Smooth muscle cell (in vitro differentiated cells): ENCODE measurements at regions not wholly inside any gene's neighbourhood (a gene's known extent, or its start where the extent isn't known, plus 50 kb on each side); places are given as distances from the start of the nearest gene placed in this dataset.

Experiments used
- DNase-seq: peaks from one replicate; lab custom pipeline; 2025; ENCODE audit not compliant: unreplicated experiment; lab: John Stamatoyannopoulos, UW
- H2AFZ ChIP-seq: fragments of 200-600 bp; sonication (generic); 2 replicates; pipeline ENCODE4 v1.6.0; 2016; ENCODE audit warnings: antibody characterized with exemption, low read depth, mild to moderate bottlenecking
- H3F3A ChIP-seq: fragments of 200-600 bp; sonication (generic); 2 replicates; pipeline ENCODE4 v1.6.0; 2017; ENCODE audit warnings: antibody characterized with exemption, low read depth
- H3K27ac ChIP-seq: fragments of 200-600 bp; sonication (generic); 2 replicates; pipeline ENCODE4 v1.5.1; 2016; ENCODE audit warnings: low read depth, mild to moderate bottlenecking
- H3K27me3 ChIP-seq: fragments of 200-600 bp; sonication (generic); 2 replicates; pipeline ENCODE4 v1.6.1; 2016; ENCODE audit warnings: low read depth, mild to moderate bottlenecking
- H3K36me3 ChIP-seq: fragments of 200-600 bp; sonication (generic); 2 replicates; pipeline ENCODE4 v1.5.1; 2016; ENCODE audit warnings: low read depth
- H3K4me1 ChIP-seq: fragments of 200-600 bp; sonication (generic); 2 replicates; pipeline ENCODE4 v1.5.1; 2016; ENCODE audit warnings: low read depth
- H3K4me2 ChIP-seq: fragments of 200-600 bp; sonication (generic); 2 replicates; pipeline ENCODE4 v1.6.0; 2016; ENCODE audit warnings: mild to moderate bottlenecking
- H3K4me3 ChIP-seq: fragments of 200-600 bp; sonication (generic); 2 replicates; pipeline ENCODE4 v1.5.1; 2016; ENCODE audit warnings: mild to moderate bottlenecking
- H3K79me2 ChIP-seq: fragments of 200-600 bp; sonication (generic); 2 replicates; pipeline ENCODE4 v1.6.0; 2016; ENCODE audit warnings: low read depth, mild to moderate bottlenecking
- H3K9ac ChIP-seq: fragments of 200-600 bp; sonication (generic); 2 replicates; pipeline ENCODE4 v1.6.0; 2016; ENCODE audit warnings: low read depth
- H3K9me3 ChIP-seq: fragments of 200-600 bp; sonication (generic); replicated peaks from 2 replicates; pipeline ENCODE4 v1.5.1; 2016; ENCODE audit warnings: low read depth
- H4K20me1 ChIP-seq: fragments of 200-600 bp; sonication (generic); 2 replicates; pipeline ENCODE4 v1.6.0; 2016; ENCODE audit warnings: low read depth
- CTCF ChIP-seq: fragments of 200-600 bp; sonication (generic); IDR thresholded peaks from 2 replicates; pipeline ENCODE4 v1.5.1; 2017; ENCODE audit warnings: borderline replicate concordance, mild to moderate bottlenecking, antibody characterized with exemption; ENCODE audit not compliant: insufficient read depth, poor library complexity, severe bottlenecking
- WGBS: methylation state at CpG from one replicate; pipeline ENCODE4 v1.1.7; 2016; ENCODE audit warnings: low lambda C conversion rate; 5-methylcytosine and 5-hydroxymethylcytosine counted together

- no peak overlapping the region for H2AFZ ChIP-seq
- H3K27me3 ChIP-seq = peaks cover 8% of the 10 kb centered on the region
- no peak overlapping the region for H3K9ac ChIP-seq
- H3K4me3 ChIP-seq = no peak overlapping the region
- no peaks in the 10 kb centered on the region for H4K20me1 ChIP-seq
- H3F3A ChIP-seq = no peaks in the 10 kb centered on the region
- H3K9me3 ChIP-seq = no peaks in the 10 kb centered on the region
- no peaks in the 10 kb centered on the region for H3K36me3 ChIP-seq
- no peak overlapping the region for H3K27ac ChIP-seq
- 67% methylated on average over 4 of the region's 4 CpGs for WGBS
- no peaks in the 10 kb centered on the region for H3K79me2 ChIP-seq
- TF ChIP-seq CTCF = no peak
- no peak for DNase-seq
- no peak overlapping the region for H3K4me2 ChIP-seq
- no peaks in the 10 kb centered on the region for H3K4me1 ChIP-seq
These were observed 380.4 kb upstream of the CCDC196 start for GRCh38 chr14:66105815-66106214.

GRCh38 chr14:66109426-66109825 is 376.7 kb upstream of the CCDC196 start:
- H2AFZ ChIP-seq = no peak overlapping the region
- H3K27me3 ChIP-seq = no peaks in the 10 kb centered on the region
- H3K9me3 ChIP-seq = no peaks in the 10 kb centered on the region
- DNase-seq = no peak
- H3K79me2 ChIP-seq = no peaks in the 10 kb centered on the region
- H3K27ac ChIP-seq = no peak overlapping the region
- no peak overlapping the region for H3K9ac ChIP-seq
- no peaks in the 10 kb centered on the region for H3F3A ChIP-seq
- no peak for TF ChIP-seq CTCF
- no peaks in the 10 kb centered on the region for H3K4me1 ChIP-seq
- no peaks in the 10 kb centered on the region for H3K36me3 ChIP-seq
- H4K20me1 ChIP-seq = no peaks in the 10 kb centered on the region
- H3K4me2 ChIP-seq = no peak overlapping the region
- 79% methylated on average over 1 of the region's 1 CpG for WGBS
- H3K4me3 ChIP-seq = no peak overlapping the region

GRCh38 chr14:66111891-66112290 is 374.3 kb upstream of the CCDC196 start:
- no peak for TF ChIP-seq CTCF
- H3K9me3 ChIP-seq = no peaks in the 10 kb centered on the region
- H3K4me3 ChIP-seq = no peak overlapping the region
- no peaks in the 10 kb centered on the region for H3K36me3 ChIP-seq
- H2AFZ ChIP-seq = no peak overlapping the region
- no peak overlapping the region for H3K9ac ChIP-seq
- 93% methylated on average over 6 of the region's 6 CpGs for WGBS
- H3K4me2 ChIP-seq = no peak overlapping the region
- no peaks in the 10 kb centered on the region for H4K20me1 ChIP-seq
- H3K4me1 ChIP-seq = no peaks in the 10 kb centered on the region
- H3K27ac ChIP-seq = no peak overlapping the region
- H3F3A ChIP-seq = no peaks in the 10 kb centered on the region
- no peaks in the 10 kb centered on the region for H3K79me2 ChIP-seq
- H3K27me3 ChIP-seq = no peaks in the 10 kb centered on the region
- no peak for DNase-seq

GRCh38 chr14:66114071-66114470 is 372.1 kb upstream of the CCDC196 start:
- Histone ChIP-seq H3K9ac (no peak overlapping the region), H2AFZ (no peak overlapping the region), H4K20me1 (no peaks in the 10 kb centered on the region), H3K27ac (no peak overlapping the region), H3K4me1 (no peaks in the 10 kb centered on the region), H3K4me2 (no peak overlapping the region), H3F3A (no peaks in the 10 kb centered on the region), H3K9me3 (no peaks in the 10 kb centered on the region), H3K36me3 (no peaks in the 10 kb centered on the region), H3K27me3 (no peaks in the 10 kb centered on the region), H3K79me2 (no peaks in the 10 kb centered on the region), H3K4me3 (no peak overlapping the region)
- 39% methylated on average over 3 of the region's 3 CpGs for WGBS
- no peak for DNase-seq
- TF ChIP-seq CTCF = no peak
